Peyer's patch (tissue), 4 donors: ENCODE measurements at regions not wholly inside any gene's neighbourhood (a gene's known extent, or its start where the extent isn't known, plus 50 kb on each side); places are given as distances from the start of the nearest gene placed in this dataset.

Experiments
- CTCF ChIP-seq, 6 experiments: fragments of 450-650 bp in 4 of 6; fragments of 200-600 bp in 2 of 6; sonication (generic) in 1 of 6; IDR thresholded peaks; one replicate each; pipeline ENCODE4 v1.5.1; 2017 to 2019; ENCODE audit warnings: antibody characterized with exemption in 6 of 6, mild to moderate bottlenecking in 3 of 6, moderate library complexity in 1 of 6
- POLR2A ChIP-seq, 2 donors: fragments of 450-650 bp; IDR thresholded peaks; one replicate each; pipeline ENCODE4 v1.5.1; 2017; ENCODE audit warnings: antibody characterized with exemption in 2 of 2, mild to moderate bottlenecking in 2 of 2, moderate library complexity in 2 of 2

DNA sequence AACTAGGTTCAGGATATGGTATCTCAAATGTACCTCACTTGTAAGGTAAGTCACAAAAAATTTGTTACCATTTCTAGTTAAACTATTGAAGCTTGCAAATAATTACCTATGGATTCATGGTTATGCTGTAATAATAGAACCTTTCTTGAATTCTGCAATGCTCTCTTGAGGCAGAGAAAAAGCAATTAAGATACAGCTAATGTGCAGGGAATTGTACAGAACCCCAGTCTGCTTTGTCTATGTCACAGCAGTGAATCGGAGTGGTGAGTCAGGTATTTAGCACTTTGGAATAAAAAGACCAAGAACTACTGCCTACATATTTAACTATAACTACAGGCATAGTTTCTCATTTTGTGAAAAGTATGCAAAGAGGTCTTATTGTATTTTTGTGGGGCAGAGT lies 228.7 kb upstream of the GOT2 start:
- TF ChIP-seq CTCF (IDR thresholded peaks at IDR 0.05) (no peak), POLR2A (IDR thresholded peaks at IDR 0.05) (no peak)
